ENCODE measurements at regions not wholly inside any gene's neighbourhood (a gene's known extent, or its start where the extent isn't known, plus 50 kb on each side); places are given as distances from the start of the nearest gene placed in this dataset.

DNA sequence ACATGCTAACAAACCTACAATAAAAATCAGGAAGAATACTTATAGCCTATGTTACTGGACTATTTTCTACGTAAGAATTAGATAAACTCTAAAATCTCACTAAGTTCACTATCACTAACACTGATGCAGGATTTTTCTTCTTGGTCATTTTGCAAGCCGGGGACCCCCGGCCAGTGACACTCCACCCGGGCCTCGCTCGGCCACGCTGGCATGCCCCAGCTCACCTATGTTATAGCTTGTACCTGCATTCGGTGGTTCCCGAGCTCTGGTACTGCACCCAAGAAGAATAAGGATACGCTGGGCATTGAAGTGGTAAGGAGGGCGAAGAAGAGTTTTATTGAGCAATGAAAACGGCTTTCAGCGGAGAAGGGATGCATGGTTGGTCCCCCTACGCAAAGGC is 245.3 kb upstream of the NBEA start:
- no peak for TF ChIP-seq CTCF (IDR thresholded peaks at IDR 0.05; ENCODE audit: insufficient read depth, low read length)
- no peak overlapping the region for H3K4me3 ChIP-seq (ENCODE audit: low read depth, low read length)
- DNase-seq (ENCODE audit: low read depth) = no peak

- H3K4me3 ChIP-seq (ENCODE audit: low read depth, low read length) = no peak overlapping the region
- peak; percentile 3 for DNase-seq (ENCODE audit: low read depth)
- no peak for TF ChIP-seq CTCF (IDR thresholded peaks at IDR 0.05; ENCODE audit: insufficient read depth, low read length)
Measured at GRCh38 chr13:34698945-34699344, 243.1 kb upstream of the NBEA start.

GRCh38 chr13:34700155-34700554 is 241.9 kb upstream of the NBEA start:
- TF ChIP-seq CTCF (IDR thresholded peaks at IDR 0.05; ENCODE audit: insufficient read depth, low read length) = no peak
- H3K4me3 ChIP-seq (ENCODE audit: low read depth, low read length) = no peak overlapping the region
- no peak for DNase-seq (ENCODE audit: low read depth)

GRCh38 chr13:34701919-34702318 is 240.2 kb upstream of the NBEA start:
- TF ChIP-seq CTCF (IDR thresholded peaks at IDR 0.05; ENCODE audit: insufficient read depth, low read length) = no peak
- no peak overlapping the region for H3K4me3 ChIP-seq (ENCODE audit: low read depth, low read length)
- DNase-seq (ENCODE audit: low read depth) = no peak

- H3K4me3 ChIP-seq (ENCODE audit: low read depth, low read length) = no peak overlapping the region
- DNase-seq (ENCODE audit: low read depth) = no peak
- TF ChIP-seq CTCF (IDR thresholded peaks at IDR 0.05; ENCODE audit: insufficient read depth, low read length) = no peak
Measured at GRCh38 chr13:34708566-34709313, 233.3 kb upstream of the NBEA start.

- no peak for DNase-seq (ENCODE audit: low read depth)
- H3K4me3 ChIP-seq (ENCODE audit: low read depth, low read length) = no peak overlapping the region
- TF ChIP-seq CTCF (IDR thresholded peaks at IDR 0.05; ENCODE audit: insufficient read depth, low read length) = no peak
Measured at GRCh38 chr13:34719060-34719875, 222.8 kb upstream of the NBEA start.
